Right ventricle myocardium inferior (tissue), 1 donor: ENCODE measurements at regions not wholly inside any gene's neighbourhood (a gene's known extent, or its start where the extent isn't known, plus 50 kb on each side); places are given as distances from the start of the nearest gene placed in this dataset.
"Not testable (repeated sequence)": the region's sequence is repeated elsewhere in the genome, so short reads cannot be mapped to it uniquely, and the experiment has no call there.

Experiments
- ATAC-seq: fragments of 200-7000 bp; cut with Tn5 transposase; one replicate; pipeline ENCODE4 v1.9.1; 2020; ENCODE audit warnings: mild to moderate bottlenecking, moderate library complexity
- DNase-seq: peaks from one replicate; pipeline ENCODE4 v3.0.0; 2021; ENCODE audit errors: missing footprints
- intact Hi-C: fragments of 100-400 bp; cut with DNase I; formaldehyde crosslinking; loops from one replicate; pipeline ENCODE4 v1.11.0; 2022
- donor health status: DM: no; HTN: yes; CAD: no; lungs with severe emphysema.

- DNase-seq: no peak
- no peak for ATAC-seq
- intact Hi-C loops: no loop called here
Observed at GRCh38 chr3:89533275-89533674, 425.9 kb downstream of the EPHA3 start.

- DNase-seq, ATAC-seq, intact Hi-C loops: not testable (repeated sequence)
Observed at GRCh38 chr3:89554587-89554986, 447.2 kb downstream of the EPHA3 start.

GRCh38 chr3:89558711-89559110 is 451.3 kb downstream of the EPHA3 start:
- no peak for ATAC-seq
- intact Hi-C loops: no loop called here
- no peak for DNase-seq

GRCh38 chr3:89560568-89560967 is 453.1 kb downstream of the EPHA3 start:
- DNase-seq (no peak), ATAC-seq (no peak)
- intact Hi-C loops: no loop called here

DNA sequence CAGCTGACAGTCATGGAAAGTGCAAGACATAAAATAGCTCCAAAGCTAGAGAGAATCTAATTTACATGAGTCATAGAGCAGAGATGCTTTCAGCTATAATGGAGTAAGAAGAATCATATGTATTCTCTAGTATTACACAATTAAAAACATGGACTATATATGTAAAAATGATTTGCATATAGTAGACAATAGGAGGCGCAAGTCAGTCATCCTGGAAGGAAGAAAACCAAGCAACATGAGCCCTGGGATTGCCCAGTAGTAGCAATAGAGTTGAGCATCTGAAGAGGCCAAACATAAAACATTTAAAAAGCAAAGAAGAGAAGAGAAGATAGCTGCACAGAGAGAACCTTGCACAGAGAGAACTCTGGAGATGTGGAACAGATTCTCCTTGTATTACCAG is 455.0 kb downstream of the EPHA3 start:
- DNase-seq: no peak
- ATAC-seq: no peak
- intact Hi-C loops: no loop called here

DNA sequence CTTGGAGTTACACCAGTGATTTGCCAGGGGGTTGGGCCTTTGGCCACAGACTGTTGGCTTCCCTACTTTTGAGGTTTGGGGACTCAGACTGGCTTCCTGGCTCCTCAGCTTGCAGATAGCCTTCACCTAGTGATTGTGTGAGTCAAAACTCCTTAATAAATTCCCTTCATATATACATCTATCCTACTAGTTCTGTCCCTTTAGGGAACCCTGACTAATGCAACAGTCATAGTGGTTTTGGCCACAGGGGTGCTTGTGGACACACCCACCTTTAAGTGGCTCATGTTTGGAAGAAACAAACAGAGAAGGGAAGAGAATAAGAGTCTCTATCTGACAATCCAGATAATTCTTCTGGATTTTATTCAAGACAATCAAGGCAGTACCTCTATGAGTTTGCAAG is 457.7 kb downstream of the EPHA3 start:
- intact Hi-C loops: no loop called here
- DNase-seq: no peak
- ATAC-seq: no peak

GRCh38 chr3:89570465-89570864 is 463.0 kb downstream of the EPHA3 start:
- ATAC-seq (no peak), DNase-seq (peak; percentile 53)
- intact Hi-C loops: no loop called here

- DNase-seq (peak; percentile 42), ATAC-seq (peak; percentile 85)
- intact Hi-C loops: no loop called here
Observed at GRCh38 chr3:89571298-89571697, 463.9 kb downstream of the EPHA3 start.

DNA sequence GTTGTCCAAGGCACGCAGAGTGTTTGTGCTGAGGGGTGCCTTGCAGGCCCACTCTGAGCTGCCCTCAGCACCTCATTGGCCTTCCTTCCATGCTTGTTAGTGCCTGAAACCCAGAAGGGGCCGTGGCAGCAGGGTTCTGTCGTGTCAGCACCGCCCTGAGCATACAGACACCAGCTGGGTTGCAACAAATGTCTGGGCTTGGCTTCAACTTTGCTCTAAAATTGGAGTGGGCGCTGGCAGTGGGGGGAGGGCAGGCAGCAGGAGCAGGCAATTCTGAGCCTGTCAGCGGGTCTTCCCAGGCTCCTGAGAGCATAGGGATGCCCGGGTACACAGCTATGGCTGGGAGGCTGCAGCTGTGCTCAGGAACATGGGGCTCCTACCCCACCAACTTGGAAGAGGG is 464.3 kb downstream of the EPHA3 start:
- intact Hi-C loops: no loop called here
- ATAC-seq (peak; percentile 84), DNase-seq (peak; percentile 64)

DNA sequence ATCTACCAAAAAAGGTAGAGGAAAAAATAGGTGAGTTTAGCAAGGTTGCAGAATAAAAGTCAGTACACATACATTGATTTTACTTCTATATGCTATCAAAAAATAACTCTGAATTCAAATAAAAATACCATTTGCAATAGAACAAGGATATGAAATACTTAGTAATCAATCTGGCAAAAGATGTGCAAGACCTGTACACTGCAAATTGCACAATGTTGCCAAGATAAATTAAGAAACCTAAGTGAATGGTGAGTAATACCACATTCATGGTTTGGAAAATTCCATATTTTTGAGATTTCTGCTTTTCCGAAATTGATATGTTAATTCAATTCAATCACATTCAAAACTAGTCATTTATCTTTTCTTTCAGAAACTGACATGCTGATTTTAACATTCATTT is 464.8 kb downstream of the EPHA3 start:
- no peak for ATAC-seq

DNA sequence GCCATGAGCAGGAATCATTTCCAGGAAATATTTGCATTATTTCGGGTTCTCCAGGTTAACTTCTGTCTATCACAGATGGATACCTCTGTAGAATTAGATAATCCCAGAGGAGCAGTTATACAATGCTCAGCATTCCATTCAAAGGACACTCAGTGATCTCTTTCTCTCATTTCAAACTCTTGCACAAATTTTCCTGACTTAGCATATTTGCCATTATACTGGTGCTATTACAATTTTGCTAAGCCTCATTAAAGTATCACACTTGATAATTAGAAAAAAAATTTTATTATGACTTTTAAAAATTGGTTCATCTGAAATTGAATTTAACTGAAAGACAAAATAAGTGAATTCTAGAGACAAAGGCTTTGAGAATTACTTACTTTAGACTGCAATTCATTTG is 469.0 kb downstream of the EPHA3 start:
- intact Hi-C loops: no loop called here
- DNase-seq (no peak), ATAC-seq (no peak)

More for the DNA sequence above, 464.8 kb downstream of the EPHA3 start:
- intact Hi-C loops: no loop called here
- no peak for DNase-seq

DNA sequence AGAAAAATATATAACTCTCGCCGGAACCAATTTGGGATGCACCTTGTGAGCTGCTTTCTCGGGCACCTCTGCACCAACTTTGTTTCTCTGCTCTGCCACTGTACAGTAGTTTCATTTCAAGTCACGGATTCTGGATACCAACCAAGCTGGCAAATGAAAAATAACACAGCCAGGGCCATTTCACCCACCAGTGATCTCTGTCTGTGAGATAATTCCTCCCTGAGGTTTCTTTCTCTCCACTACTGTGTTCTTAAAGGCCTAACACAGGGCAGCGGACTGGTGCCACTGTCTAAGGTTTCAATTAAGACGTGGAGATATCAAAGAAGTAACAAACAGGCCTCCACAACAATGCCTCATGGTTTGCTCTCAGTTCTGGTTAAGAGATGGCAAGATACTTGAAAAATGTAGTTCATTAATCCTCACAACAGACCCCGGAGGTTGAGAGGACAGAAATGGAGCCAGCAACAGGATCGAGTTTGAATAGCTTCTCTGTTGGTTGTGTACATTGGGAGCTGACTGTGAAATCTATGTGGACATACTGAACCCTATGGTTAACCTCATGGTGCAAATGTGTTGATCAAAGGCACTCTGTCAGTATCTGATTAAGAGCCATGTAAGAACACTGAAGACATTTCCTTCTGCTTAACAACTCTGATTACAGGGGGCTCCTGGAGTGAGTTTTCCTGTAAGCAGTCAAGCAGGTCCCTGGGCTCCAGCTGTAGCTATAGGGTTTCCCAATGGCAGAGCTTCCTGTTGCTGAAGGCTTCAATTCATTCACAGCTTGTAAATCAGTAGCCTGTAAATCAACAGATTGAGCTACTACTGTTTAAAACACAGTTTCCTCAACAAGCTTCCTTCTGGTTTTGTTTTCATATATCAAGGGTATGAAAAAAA is 470.5 kb downstream of the EPHA3 start:
- ATAC-seq: no peak
- no peak for DNase-seq
- intact Hi-C loops: no loop called here

GRCh38 chr3:89580859-89581258 is 473.4 kb downstream of the EPHA3 start:
- intact Hi-C loops: no loop called here

GRCh38 chr3:89584398-89584797 is 477.0 kb downstream of the EPHA3 start:
- ATAC-seq (no peak), DNase-seq (no peak)
- intact Hi-C loops: no loop called here

More at GRCh38 chr3:89580859-89581258, 473.4 kb downstream of the EPHA3 start:
- ATAC-seq (no peak), DNase-seq (no peak)

GRCh38 chr3:89586256-89586655 is 478.8 kb downstream of the EPHA3 start:
- intact Hi-C loops: no loop called here
- no peak for ATAC-seq
- DNase-seq: no peak

- no peak for DNase-seq
- intact Hi-C loops: no loop called here
- no peak for ATAC-seq
Observed at GRCh38 chr3:89586676-89587075, 479.3 kb downstream of the EPHA3 start.

GRCh38 chr3:89606151-89606550 is 498.7 kb downstream of the EPHA3 start:
- ATAC-seq: no peak
- DNase-seq: no peak
- intact Hi-C loops: no loop called here

DNA sequence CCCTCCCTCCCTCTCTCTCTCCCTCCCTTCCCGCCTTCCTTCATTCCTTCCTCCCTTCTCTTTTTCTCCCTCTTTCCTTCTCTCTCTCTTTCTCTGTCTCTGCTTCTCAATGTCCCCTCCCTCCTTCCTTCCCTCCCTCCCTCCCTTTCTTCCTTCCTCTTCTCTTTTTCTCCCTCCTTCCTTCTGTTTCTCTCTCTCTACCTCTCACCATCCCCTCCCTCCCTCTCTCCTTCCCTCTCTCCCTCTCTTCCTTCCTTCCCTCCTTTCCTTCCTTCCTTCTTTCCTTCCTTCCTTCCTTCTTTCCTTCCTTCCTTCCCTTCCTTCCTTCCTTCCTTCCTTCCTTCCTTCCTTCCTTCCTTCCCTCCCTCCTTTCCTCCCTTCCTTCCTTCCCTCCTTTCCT is 504.6 kb downstream of the EPHA3 start:
- intact Hi-C loops: no loop called here
- no peak for DNase-seq
- ATAC-seq: no peak

GRCh38 chr3:89613241-89613640 is 505.8 kb downstream of the EPHA3 start:
- no peak for ATAC-seq
- intact Hi-C loops: no loop called here
- DNase-seq: no peak

GRCh38 chr3:89617706-89618105 is 510.3 kb downstream of the EPHA3 start:
- intact Hi-C loops: no loop called here
- ATAC-seq (no peak), DNase-seq (no peak)

- intact Hi-C loops: no loop called here
- ATAC-seq (no peak), DNase-seq (no peak)
Observed at GRCh38 chr3:89619263-89619662, 511.8 kb downstream of the EPHA3 start.
